GM21526 (cell line): ENCODE measurements at regions not wholly inside any gene's neighbourhood (a gene's known extent, or its start where the extent isn't known, plus 50 kb on each side); places are given as distances from the start of the nearest gene placed in this dataset.
"Not testable (repeated sequence)": the region's sequence is repeated elsewhere in the genome, so short reads cannot be mapped to it uniquely, and the experiment has no call there.

Experiments
- ATAC-seq: cut with Tn5 transposase; IDR thresholded peaks from one replicate; pipeline ENCODE4 v1.9.1; 2021; ENCODE audit warnings: moderate library complexity; ENCODE audit not compliant: unreplicated experiment, low FRiP score

- ATAC-seq, result peak; percentile 96
Measured at GRCh38 chr15:30470601-30471365, 56.7 kb upstream of the GOLGA8R start.

GRCh38 chr15:30471366-30471749 is 57.3 kb upstream of the GOLGA8R start:
- ATAC-seq, result not testable (repeated sequence)

DNA sequence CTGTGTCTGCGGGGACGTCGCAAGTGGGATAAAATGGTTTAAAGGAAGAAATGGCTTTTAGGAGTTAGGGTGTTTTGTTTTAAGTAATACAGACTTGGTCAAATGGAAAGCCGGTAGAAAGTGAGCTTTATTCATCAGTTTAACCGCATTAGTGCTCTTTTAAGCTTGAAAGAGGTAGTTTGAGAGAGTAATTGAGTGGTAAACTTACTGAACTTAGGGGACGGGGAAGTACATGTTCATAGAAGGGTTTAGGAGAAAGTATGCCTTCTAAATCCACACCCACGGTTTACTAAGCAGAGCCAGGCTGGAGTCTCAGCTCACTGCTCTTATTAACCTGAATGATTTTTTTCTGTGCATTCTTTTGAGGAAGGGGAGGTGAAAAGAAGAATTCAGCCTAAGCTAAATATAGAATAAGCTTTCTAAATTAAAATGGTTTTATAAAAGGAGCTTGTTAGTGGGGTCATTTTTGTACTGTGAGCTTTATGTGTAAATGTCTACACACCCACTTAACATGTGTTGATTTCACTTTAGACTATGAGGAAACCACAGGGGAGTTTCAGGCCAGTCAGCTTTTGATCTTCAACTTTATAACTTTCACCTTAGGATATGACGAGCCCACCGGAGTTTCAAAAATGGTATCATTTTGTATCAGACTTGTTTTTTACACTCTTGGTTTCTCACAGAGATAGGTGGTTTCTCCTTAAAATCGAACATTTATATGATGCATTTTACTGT is 57.9 kb upstream of the GOLGA8R start:
- ATAC-seq, result not testable (repeated sequence)

GRCh38 chr15:30484887-30485286 is 67.0 kb upstream of the GOLGA8Q start:
- not testable (repeated sequence) for ATAC-seq

GRCh38 chr15:30489237-30489636 is 62.6 kb upstream of the GOLGA8Q start:
- not testable (repeated sequence) for ATAC-seq

DNA sequence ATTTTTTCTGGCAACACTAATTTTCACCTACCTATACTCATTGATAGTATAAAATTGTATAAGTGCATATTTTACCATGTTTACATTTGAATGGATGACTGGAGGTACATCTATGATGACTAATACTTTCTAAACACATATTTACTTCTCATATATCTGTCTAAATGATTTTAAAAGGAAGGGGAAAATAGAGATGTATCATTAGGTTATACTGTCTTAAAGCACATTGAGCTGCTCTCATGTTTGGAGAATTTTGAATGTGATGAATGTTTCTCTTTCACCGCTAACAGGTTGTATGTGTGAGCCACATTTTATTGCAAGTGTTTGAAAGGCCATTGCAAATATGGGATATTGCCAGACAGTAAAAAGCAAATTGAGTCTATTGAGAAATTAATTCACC is 61.5 kb upstream of the GOLGA8Q start:
- ATAC-seq, result not testable (repeated sequence)

- not testable (repeated sequence) for ATAC-seq
Measured at GRCh38 chr15:30493947-30494346, 57.9 kb upstream of the GOLGA8Q start.

- ATAC-seq, result not testable (repeated sequence)
Measured at GRCh38 chr15:30497275-30497674, 54.6 kb upstream of the GOLGA8Q start.

- not testable (repeated sequence) for ATAC-seq
Measured at GRCh38 chr15:30499233-30499632, 52.6 kb upstream of the GOLGA8Q start.

DNA sequence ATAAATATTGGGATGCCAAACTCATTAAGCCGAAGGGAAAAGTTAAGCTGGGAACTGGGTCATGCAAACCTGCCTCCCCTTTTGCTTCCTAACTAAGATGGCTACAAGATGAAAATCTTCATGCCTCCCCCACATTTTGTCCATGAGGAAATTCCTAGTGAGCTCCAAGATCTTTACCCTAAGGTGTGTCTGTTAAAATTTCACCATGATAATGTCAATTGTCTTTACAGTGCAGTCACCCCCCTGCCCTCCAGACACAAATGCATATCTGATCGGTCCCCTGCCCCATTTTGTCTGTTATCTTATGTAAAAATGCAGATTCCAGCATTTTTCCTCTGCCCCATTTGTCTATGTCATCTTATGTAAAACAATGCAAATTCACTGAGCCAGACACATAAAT is 51.3 kb upstream of the GOLGA8Q start:
- ATAC-seq, result not testable (repeated sequence)
